Activated CD8-positive, alpha-beta T cell treated with anti-CD3 and anti-CD28 coated beads for 36 hours (primary cell): ENCODE measurements at regions not wholly inside any gene's neighbourhood (a gene's known extent, or its start where the extent isn't known, plus 50 kb on each side); places are given as distances from the start of the nearest gene placed in this dataset.

Experiments used
- ATAC-seq: fragments of 200-7000 bp; cut with Tn5 transposase; one replicate; pipeline ENCODE4 v1.10.0; 2021; ENCODE audit warnings: mild to moderate bottlenecking, moderate library complexity
- CTCF ChIA-PET: fragments of 350-600 bp; sonication (Branson Sonifier 250); formaldehyde crosslinking; loops from one replicate; lab custom pipeline; 2021; ENCODE audit warnings: antibody characterized with exemption; lab: Charles Lee
- POLR2A ChIA-PET: fragments of 350-600 bp; sonication (Branson Sonifier 250); formaldehyde crosslinking; loops from one replicate; lab custom pipeline; 2021; ENCODE audit warnings: antibody characterized with exemption; lab: Charles Lee
- DNase-seq: peaks from one replicate; pipeline ENCODE4 v3.0.0-alpha.2; 2020
- H3K27ac Mint-ChIP-seq: one replicate; pipeline ENCODE4 v1.8.0; 2021; ENCODE audit warnings: mild to moderate bottlenecking, mixed read lengths
- H3K27me3 Mint-ChIP-seq: one replicate; pipeline ENCODE4 v1.8.0; 2021; ENCODE audit warnings: mixed read lengths
- H3K36me3 Mint-ChIP-seq: one replicate; pipeline ENCODE4 v1.8.0; 2021; ENCODE audit warnings: low read depth, mixed read lengths
- H3K4me1 Mint-ChIP-seq: one replicate; pipeline ENCODE4 v1.8.0; 2021; ENCODE audit warnings: low read depth, mixed read lengths
- H3K4me3 Mint-ChIP-seq: one replicate; pipeline ENCODE4 v1.8.0; 2021; ENCODE audit warnings: mild to moderate bottlenecking, moderate library complexity, mixed read lengths
- H3K9me3 Mint-ChIP-seq: one replicate; pipeline ENCODE4 v1.8.0; 2021; ENCODE audit warnings: mixed read lengths
- CTCF ChIP-seq: fragments of 200-600 bp; IDR thresholded peaks from one replicate; pipeline ENCODE4 v1.8.0; 2022; ENCODE audit warnings: antibody characterized with exemption, mild to moderate bottlenecking
- intact Hi-C: fragments of 100-400 bp; cut with micrococcal nuclease; formaldehyde crosslinking; loops from one replicate; pipeline ENCODE4 v1.10.0; 2022

GRCh38 chr5:152638996-152639552, 234.0 kb upstream of the NMUR2 start:
- TF ChIP-seq CTCF: no peak
- no peak overlapping the region for H3K4me3 Mint-ChIP-seq
- ChIA-PET POLR2A (no interaction called here), CTCF (no interaction called here)
- no peaks in the 10 kb centered on the region for H3K27me3 Mint-ChIP-seq
- DNase-seq (no peak), ATAC-seq (no peak)
- intact Hi-C loops: no loop called here
- no peaks in the 10 kb centered on the region for H3K9me3 Mint-ChIP-seq
- no peak overlapping the region for H3K27ac Mint-ChIP-seq
- H3K4me1 Mint-ChIP-seq: no peaks in the 10 kb centered on the region
- no peaks in the 10 kb centered on the region for H3K36me3 Mint-ChIP-seq

GRCh38 chr5:152641970-152642805, 237.1 kb upstream of the NMUR2 start:
- Mint-ChIP-seq H3K27me3 (no peaks in the 10 kb centered on the region), H3K4me3 (no peak overlapping the region), H3K36me3 (no peaks in the 10 kb centered on the region), H3K27ac (no peak overlapping the region), H3K9me3 (no peaks in the 10 kb centered on the region), H3K4me1 (no peaks in the 10 kb centered on the region)
- intact Hi-C loops: no loop called here
- no peak for TF ChIP-seq CTCF
- ChIA-PET POLR2A (no interaction called here), CTCF (no interaction called here)
- ATAC-seq (no peak), DNase-seq (no peak)

DNA sequence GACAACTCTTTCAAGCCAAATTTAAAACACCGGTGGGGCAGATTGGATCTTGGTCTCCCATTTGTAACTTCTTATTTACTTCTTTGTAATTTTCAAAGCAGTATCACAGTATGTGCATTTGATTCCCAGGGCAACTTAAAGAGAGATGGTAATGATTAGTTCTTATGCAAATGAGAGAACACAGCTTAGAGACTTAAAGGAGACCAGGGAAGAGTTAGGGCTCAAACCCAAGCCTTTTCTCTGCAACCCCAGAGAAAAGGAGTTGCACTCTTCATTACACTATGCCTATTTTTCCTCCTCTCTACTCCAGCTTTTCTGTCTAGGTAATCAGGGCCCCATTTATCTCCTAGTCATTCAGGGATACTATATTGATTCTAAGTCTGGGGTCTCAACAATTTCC, 237.8 kb upstream of the NMUR2 start:
- DNase-seq (no peak), ATAC-seq (no peak)
- intact Hi-C loops: no loop called here
- ChIA-PET POLR2A (no interaction called here), CTCF (no interaction called here)
- H3K9me3 Mint-ChIP-seq: no peaks in the 10 kb centered on the region
- no peak overlapping the region for H3K4me3 Mint-ChIP-seq
- no peaks in the 10 kb centered on the region for H3K36me3 Mint-ChIP-seq
- no peak for TF ChIP-seq CTCF
- H3K4me1 Mint-ChIP-seq: no peaks in the 10 kb centered on the region
- no peaks in the 10 kb centered on the region for H3K27me3 Mint-ChIP-seq
- H3K27ac Mint-ChIP-seq: no peak overlapping the region

DNA sequence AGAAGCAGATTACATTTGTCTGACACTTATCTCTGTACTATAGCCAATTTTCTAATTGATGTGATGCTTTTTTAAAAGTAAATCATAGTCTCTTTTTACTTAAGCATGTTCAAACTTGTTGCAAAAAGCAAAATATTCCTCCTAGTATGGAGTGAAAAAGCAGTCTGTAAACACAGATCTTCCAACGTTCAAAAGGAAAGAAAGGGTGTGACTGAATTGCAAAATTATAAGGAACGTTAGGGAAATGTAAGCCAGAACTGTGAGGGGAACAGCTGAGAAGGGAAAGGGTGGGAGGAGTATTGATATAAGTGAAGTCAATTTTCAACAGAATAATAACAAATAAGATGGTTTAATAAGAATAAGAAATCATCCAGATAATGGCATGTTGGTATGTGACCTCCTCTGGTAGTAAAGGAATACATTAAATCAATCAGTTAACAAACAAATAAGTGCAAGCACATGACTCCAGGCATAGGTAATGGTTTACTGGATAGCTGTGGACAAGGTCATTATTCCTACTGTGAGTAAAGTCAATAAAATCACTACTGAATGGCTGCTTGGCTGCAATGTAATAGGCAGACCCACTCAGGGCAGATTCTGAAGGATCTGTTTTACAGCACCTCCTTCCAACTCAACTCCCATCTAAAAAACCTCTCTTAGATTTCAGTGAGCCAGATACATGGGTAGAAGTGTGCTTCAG, 239.1 kb upstream of the NMUR2 start:
- no peaks in the 10 kb centered on the region for H3K27me3 Mint-ChIP-seq
- ChIA-PET POLR2A (no interaction called here), CTCF (no interaction called here)
- DNase-seq (no peak), ATAC-seq (no peak)
- no peaks in the 10 kb centered on the region for H3K9me3 Mint-ChIP-seq
- no peak for TF ChIP-seq CTCF
- no peak overlapping the region for H3K4me3 Mint-ChIP-seq
- intact Hi-C loops: no loop called here
- no peaks in the 10 kb centered on the region for H3K4me1 Mint-ChIP-seq
- H3K27ac Mint-ChIP-seq: no peak overlapping the region
- no peaks in the 10 kb centered on the region for H3K36me3 Mint-ChIP-seq

GRCh38 chr5:152649609-152650008, 244.5 kb upstream of the NMUR2 start:
- ChIA-PET POLR2A (no interaction called here), CTCF (no interaction called here)
- Mint-ChIP-seq H3K27ac (no peak overlapping the region), H3K9me3 (no peaks in the 10 kb centered on the region), H3K4me1 (no peaks in the 10 kb centered on the region), H3K4me3 (no peak overlapping the region), H3K27me3 (no peaks in the 10 kb centered on the region), H3K36me3 (no peaks in the 10 kb centered on the region)
- TF ChIP-seq CTCF: no peak
- no peak for DNase-seq
- ATAC-seq: no peak
- intact Hi-C loops: no loop called here
